SH-SY5Y (cell line): ENCODE measurements at regions not wholly inside any gene's neighbourhood (a gene's known extent, or its start where the extent isn't known, plus 50 kb on each side); places are given as distances from the start of the nearest gene placed in this dataset.

ENCODE experiments used
- GATA2 ChIP-seq: IDR thresholded peaks from 2 replicates; pipeline ENCODE4 v1.6.1; 2011; ENCODE audit warnings: mild to moderate bottlenecking, low read depth, low read length
- GATA3 ChIP-seq: IDR thresholded peaks from 2 replicates; pipeline ENCODE4 v1.6.1; 2011; ENCODE audit warnings: low read depth, mild to moderate bottlenecking, low read length, moderate library complexity

DNA sequence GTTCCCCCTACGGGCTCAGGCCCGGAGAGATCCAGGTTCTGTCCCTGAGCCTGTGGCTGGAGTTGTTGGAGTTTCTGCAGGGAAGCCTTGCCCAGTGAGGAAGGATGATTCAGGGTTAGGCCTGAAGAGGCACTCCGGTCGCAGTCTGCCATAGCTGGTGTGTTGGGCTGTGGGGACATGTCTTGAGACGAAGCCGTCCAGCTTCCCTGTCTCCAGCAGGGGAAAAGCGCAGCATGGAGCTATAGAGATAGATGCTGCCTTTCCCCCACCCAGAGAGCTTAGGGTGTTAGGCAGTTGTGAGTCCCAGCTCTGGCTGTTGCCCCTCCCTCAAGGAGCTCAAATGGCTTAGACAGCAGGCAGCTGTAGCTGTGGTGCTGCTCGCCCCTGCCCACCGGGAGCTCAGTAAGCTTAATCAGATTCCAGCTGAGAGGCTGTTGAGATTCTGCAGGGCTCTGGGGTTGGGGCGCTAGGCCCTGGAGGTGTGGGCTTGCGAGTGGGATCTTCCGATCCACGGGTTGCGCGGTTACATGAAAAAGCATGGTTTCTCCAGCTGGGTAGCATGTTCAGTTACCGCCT, 103.9 kb downstream of the PMAIP1 start:
- no peak for TF ChIP-seq GATA2
- TF ChIP-seq GATA3, result no peak
